ACC112 (cell line): ENCODE measurements at regions not wholly inside any gene's neighbourhood (a gene's known extent, or its start where the extent isn't known, plus 50 kb on each side); places are given as distances from the start of the nearest gene placed in this dataset.

Source experiments
- H2AFZ ChIP-seq: fragments of 200-600 bp; sonication (generic); one replicate; pipeline ENCODE4 v1.6.0; 2017; ENCODE audit warnings: antibody characterized with exemption, low read length; ENCODE audit not compliant: unreplicated experiment
- H3K27ac ChIP-seq: fragments of 200-600 bp; sonication (generic); 2 replicates; pipeline ENCODE4 v1.5.1; 2014; ENCODE audit warnings: low read depth, mild to moderate bottlenecking, antibody characterized with exemption, low read length, moderate library complexity
- H3K27me3 ChIP-seq: fragments of 200-600 bp; sonication (generic); 2 replicates; pipeline ENCODE4 v1.6.1; 2014; ENCODE audit warnings: mild to moderate bottlenecking, antibody characterized with exemption, low read length, moderate library complexity, mixed read lengths; ENCODE audit not compliant: insufficient read depth
- H3K36me3 ChIP-seq: fragments of 200-600 bp; sonication (generic); 2 replicates; pipeline ENCODE4 v1.6.1; 2016; ENCODE audit warnings: mild to moderate bottlenecking, antibody characterized with exemption, low read length, moderate library complexity, mixed read lengths; ENCODE audit not compliant: insufficient read depth
- H3K4me1 ChIP-seq: fragments of 200-600 bp; sonication (generic); one replicate; pipeline ENCODE4 v1.6.1; 2016; ENCODE audit warnings: low read length, mixed read lengths; ENCODE audit not compliant: insufficient read depth, unreplicated experiment, control insufficient read depth
- H3K4me3 ChIP-seq: fragments of 200-600 bp; sonication (generic); 2 replicates; pipeline ENCODE4 v1.5.1; 2014; ENCODE audit warnings: mild to moderate bottlenecking, low read depth, low read length
- H3K79me2 ChIP-seq: fragments of 200-600 bp; sonication (generic); one replicate; pipeline ENCODE4 v1.6.0; 2016; ENCODE audit warnings: low read length; ENCODE audit not compliant: control insufficient read depth, unreplicated experiment, insufficient read depth

DNA sequence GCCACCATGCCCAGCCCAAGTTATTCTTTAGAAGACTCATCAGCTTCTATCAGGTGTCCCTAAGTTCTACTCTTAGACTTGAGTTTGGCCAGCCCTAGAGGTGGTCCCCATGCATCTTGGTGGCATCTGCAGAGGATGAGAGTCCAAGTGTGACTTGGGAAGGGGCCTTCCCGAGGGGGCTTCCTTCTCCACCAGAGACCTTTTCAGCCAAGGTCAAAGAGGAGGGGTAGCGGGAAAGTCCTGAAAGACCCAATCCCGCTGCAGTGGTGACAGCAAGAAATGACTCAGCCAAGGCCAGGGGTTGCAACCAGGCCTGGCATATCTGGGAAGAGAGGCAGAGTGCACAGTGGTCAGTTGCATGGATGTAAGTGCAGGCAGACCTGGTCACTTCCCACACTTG, 61.7 kb upstream of the MGMT start:
- Histone ChIP-seq H3K27ac (no peak overlapping the region), H3K27me3 (no peaks in the 10 kb centered on the region), H3K4me3 (no peak overlapping the region), H3K79me2 (no peaks in the 10 kb centered on the region), H3K4me1 (no peaks in the 10 kb centered on the region), H3K36me3 (no peaks in the 10 kb centered on the region), H2AFZ (no peak overlapping the region)

DNA sequence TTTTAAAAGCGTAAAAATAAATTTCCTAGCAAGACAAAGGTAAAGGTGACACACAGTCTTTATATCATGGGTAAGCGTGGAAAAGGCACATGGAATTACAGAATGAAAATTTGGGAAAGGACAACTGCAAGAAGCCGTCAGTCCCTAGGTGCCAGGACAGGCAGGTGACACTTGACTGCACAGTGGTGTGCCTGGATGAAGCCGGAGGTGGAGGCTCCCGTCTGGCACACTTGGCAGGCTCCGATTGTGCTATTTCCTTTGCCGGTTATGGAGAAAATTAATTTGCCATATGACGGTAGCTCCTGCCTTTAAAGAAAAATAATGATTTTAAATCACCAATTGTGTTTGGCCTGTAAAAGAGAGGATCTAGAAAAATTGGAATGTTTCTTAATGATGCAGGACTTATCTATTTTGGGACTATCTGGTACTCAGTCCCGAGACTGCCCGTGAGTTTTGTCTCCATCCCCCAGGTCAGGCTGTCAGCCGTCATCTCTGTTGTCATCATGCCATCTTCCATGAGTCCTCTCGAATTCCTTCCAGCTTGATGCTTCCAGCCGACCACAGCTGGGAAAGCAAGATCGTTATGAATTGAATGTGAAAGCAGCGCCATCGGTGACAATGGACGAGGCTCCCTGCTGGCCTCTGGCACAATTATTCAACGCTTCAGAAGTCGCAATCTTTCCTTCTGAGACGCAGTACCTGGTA, 56.2 kb upstream of the MGMT start:
- H3K4me3 ChIP-seq = no peak overlapping the region
- no peak overlapping the region for H3K27ac ChIP-seq
- H3K79me2 ChIP-seq = no peaks in the 10 kb centered on the region
- H2AFZ ChIP-seq = no peak overlapping the region
- no peaks in the 10 kb centered on the region for H3K36me3 ChIP-seq
- 0 out of 2 replicates have a peak, but pooled peaks cover 3% of the 10 kb centered on the region for H3K27me3 ChIP-seq
- no peaks in the 10 kb centered on the region for H3K4me1 ChIP-seq

DNA sequence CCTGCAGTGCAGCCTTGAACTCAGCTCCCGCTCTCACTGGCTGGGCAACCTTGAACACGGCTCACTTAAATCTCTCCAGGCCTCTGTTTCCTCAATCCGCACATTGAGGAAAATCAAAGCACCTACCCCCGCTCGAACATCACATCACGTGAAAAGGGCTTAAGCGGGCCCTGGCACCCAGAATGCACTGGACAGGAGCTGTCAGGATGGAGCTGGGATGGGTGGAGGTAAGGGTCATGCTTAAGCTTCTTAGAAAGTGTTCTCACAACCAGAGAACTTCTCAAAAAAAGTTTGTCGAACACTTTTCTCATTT, 55.7 kb upstream of the MGMT start:
- H3K27ac ChIP-seq = no peak overlapping the region
- no peaks in the 10 kb centered on the region for H3K79me2 ChIP-seq
- no peaks in the 10 kb centered on the region for H3K4me1 ChIP-seq
- no peaks in the 10 kb centered on the region for H3K36me3 ChIP-seq
- H3K4me3 ChIP-seq = no peak overlapping the region
- no peak overlapping the region for H2AFZ ChIP-seq
- H3K27me3 ChIP-seq = 0 out of 2 replicates have a peak, but pooled peaks cover 3% of the 10 kb centered on the region

DNA sequence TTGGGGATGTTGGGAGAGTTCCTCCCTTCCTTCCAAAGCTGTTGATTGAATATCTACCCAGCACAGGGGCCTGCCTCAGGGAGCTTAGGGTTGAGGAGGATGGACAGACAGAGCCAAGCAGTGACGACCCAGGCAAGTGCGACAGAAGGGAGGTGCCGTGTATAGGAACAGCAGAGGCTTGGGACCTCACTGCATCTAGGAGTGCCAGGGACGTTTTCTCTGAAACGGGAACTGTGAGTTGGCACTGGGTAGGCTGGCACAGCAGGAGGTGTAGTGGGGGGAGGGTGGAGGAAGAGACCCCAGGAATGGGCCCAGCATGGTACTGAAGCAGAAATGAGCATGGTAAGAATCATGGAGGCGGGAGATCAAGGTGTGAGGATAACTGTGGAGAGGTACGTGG, 55.3 kb upstream of the MGMT start:
- Histone ChIP-seq H3K4me3 (no peak overlapping the region), H3K4me1 (no peaks in the 10 kb centered on the region), H2AFZ (no peak overlapping the region), H3K27ac (no peak overlapping the region), H3K79me2 (no peaks in the 10 kb centered on the region), H3K27me3 (0 out of 2 replicates have a peak, but pooled peaks cover 6% of the 10 kb centered on the region), H3K36me3 (no peaks in the 10 kb centered on the region)

DNA sequence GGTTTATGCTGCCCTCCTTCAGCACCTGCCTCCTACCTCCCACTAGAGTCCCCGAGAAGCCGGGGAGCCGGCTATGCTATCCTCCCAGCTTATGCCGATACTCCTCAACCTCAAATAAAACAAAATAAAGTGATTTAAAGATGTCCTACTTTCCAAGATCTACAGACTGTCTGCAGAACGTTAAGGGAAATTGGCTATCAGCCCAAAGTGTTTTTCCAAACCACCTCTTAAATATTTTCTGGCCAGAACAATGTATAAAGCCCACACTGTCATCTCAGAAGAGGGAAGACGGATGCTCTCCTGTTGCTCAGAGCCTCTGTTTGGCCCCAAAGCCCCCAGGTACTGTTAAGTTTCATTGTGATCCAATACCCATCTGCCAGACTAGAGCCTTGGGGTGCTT, 54.0 kb upstream of the MGMT start:
- Histone ChIP-seq H3K4me1 (no peaks in the 10 kb centered on the region), H3K27ac (no peak overlapping the region), H3K79me2 (no peaks in the 10 kb centered on the region), H2AFZ (no peak overlapping the region), H3K4me3 (no peak overlapping the region), H3K36me3 (no peaks in the 10 kb centered on the region), H3K27me3 (0 out of 2 replicates have a peak, but pooled peaks cover 9% of the 10 kb centered on the region)

DNA sequence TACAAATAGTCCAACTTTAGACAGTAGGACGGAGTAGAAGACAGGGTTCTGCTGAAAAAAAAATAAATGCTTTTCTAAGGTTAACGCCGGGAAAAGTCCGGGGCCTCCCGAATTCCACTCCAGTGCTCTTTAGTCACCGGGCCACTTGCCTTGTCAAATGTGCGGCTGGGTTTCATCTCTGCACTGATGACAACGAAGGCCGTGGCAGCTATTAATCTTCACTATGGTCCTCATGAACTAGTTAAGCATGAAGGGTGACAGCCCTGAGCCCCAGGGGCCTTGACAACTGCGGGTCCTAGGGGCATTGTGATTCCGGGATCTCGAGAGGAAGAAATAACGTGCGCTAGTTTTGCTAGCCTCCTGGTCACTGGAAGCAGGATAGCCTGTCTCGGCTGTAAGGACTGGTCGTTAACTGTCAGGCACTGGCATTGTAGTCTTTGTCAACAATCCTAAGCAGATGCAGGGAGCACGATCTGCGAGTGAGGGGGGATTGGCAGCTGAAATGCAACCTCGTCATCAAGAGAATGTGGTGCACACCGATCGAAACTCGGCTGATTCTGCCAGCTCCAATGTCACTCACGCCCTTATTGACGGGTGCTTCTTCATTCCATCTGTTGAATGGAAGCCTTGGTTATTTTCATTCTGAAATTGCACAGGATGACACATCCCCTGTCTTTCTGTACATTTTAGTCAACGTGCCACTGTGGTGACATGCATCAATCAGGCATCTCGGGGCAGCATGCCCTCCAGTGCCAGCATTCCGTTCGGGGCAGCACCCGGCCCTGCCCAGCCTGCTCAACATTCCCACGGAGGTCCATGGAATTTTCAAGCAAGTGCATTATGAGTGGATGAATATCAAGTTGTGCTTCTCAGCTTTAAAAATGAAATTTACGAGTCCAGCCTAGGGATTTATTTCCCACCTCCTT, 51.6 kb upstream of the MGMT start:
- no peaks in the 10 kb centered on the region for H3K79me2 ChIP-seq
- no peaks in the 10 kb centered on the region for H3K36me3 ChIP-seq
- H3K27me3 ChIP-seq = 0 out of 2 replicates have a peak, but pooled peaks cover 9% of the 10 kb centered on the region
- no peak overlapping the region for H3K27ac ChIP-seq
- no peak overlapping the region for H3K4me3 ChIP-seq
- H2AFZ ChIP-seq = no peak overlapping the region
- H3K4me1 ChIP-seq = no peaks in the 10 kb centered on the region

DNA sequence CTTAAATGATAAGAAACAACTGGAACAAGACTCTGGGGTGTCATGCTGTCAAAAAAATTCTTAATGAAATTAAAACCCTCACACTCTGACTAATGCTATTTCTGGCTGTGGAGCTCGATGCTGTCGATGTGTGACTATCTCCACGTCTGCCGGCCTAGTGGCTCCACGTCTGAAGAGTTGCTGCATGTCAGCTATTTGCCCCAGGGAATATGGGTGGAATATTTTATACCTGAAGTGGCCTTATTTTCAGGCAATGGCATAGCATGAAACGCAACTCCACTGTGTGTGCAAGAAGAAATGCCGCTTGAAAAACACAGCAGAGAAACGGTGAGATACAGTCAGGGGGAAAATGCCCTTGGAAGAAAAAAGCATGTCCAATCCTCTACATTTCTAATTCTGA, 50.9 kb upstream of the MGMT start:
- Histone ChIP-seq H2AFZ (no peak overlapping the region), H3K36me3 (no peaks in the 10 kb centered on the region)

DNA sequence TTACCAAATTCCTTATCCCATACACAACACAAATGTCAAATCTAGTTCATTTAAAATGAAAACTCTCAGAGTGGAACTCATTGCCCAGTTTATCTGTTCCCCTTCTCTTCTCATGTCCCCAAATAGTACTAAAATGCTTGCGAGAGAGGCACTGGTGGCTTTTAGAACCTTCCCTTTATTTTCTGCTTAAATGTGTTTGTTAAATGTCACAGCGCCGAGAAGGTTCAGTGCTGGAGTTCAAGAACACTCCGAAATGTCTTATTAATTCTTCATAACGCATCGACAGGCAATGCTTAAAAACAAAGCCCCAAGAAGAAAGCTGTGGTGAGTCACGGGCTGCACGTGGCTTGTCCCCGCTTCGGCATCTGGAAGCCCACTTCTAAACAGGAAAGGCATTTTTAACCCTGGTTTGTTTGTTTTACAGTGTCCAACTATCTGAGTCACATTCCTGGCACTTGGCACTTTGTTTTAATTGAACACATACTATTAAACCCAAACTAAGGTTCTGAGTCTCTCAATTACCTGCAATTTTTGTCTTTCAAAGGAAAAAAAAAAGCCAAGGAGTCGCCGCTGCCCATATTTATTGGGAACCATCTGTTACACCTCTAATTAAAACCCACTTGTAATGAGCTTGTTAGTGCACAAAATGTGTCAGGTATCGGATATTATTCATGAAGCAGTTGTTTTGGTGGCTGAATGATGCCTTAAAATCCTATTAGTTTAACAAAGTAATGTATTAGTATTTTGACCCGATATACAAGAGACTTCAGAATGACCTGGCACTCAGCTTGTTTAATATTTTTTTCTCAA, 49.9 kb upstream of the MGMT start:
- Histone ChIP-seq H3K36me3 (no peaks in the 10 kb centered on the region), H3K4me1 (no peaks in the 10 kb centered on the region), H3K27ac (no peak overlapping the region), H3K4me3 (no peak overlapping the region), H3K79me2 (no peaks in the 10 kb centered on the region), H3K27me3 (0 out of 2 replicates have a peak, but pooled peaks cover 9% of the 10 kb centered on the region), H2AFZ (no peak overlapping the region)

More for the DNA sequence above, 50.9 kb upstream of the MGMT start:
- 0 out of 2 replicates have a peak, but pooled peaks cover 9% of the 10 kb centered on the region for H3K27me3 ChIP-seq
- H3K79me2 ChIP-seq = no peaks in the 10 kb centered on the region
- H3K27ac ChIP-seq = no peak overlapping the region
- H3K4me3 ChIP-seq = no peak overlapping the region
- H3K4me1 ChIP-seq = no peaks in the 10 kb centered on the region
